GM13977 (cell line): ENCODE measurements at regions not wholly inside any gene's neighbourhood (a gene's known extent, or its start where the extent isn't known, plus 50 kb on each side); places are given as distances from the start of the nearest gene placed in this dataset.

Experiments
- DNase-seq: peaks from one replicate; pipeline ENCODE4 v3.0.0; 2012; ENCODE audit warnings: low spot score
- in situ Hi-C: fragments of 300-500 bp; cut with MboI; formaldehyde crosslinking; loops from one replicate; pipeline ENCODE4 v1.12.0; 2022; ENCODE audit warnings: low sequenced_read_pairs, low pct_unique_long_range_greater_than_20kb, mixed read lengths, inconsistent platforms; ENCODE audit not compliant: unreplicated experiment
- TF ChIP-seq, protein P1 (sequence below): IDR thresholded peaks from 2 replicates; pipeline ENCODE4 v1.5.1; 2012; ENCODE audit warnings: mild to moderate bottlenecking, control low read depth; ENCODE audit not compliant: insufficient read depth; ENCODE audit errors: extremely low read depth, missing control alignments

- TF ChIP-seq, protein P1, sequence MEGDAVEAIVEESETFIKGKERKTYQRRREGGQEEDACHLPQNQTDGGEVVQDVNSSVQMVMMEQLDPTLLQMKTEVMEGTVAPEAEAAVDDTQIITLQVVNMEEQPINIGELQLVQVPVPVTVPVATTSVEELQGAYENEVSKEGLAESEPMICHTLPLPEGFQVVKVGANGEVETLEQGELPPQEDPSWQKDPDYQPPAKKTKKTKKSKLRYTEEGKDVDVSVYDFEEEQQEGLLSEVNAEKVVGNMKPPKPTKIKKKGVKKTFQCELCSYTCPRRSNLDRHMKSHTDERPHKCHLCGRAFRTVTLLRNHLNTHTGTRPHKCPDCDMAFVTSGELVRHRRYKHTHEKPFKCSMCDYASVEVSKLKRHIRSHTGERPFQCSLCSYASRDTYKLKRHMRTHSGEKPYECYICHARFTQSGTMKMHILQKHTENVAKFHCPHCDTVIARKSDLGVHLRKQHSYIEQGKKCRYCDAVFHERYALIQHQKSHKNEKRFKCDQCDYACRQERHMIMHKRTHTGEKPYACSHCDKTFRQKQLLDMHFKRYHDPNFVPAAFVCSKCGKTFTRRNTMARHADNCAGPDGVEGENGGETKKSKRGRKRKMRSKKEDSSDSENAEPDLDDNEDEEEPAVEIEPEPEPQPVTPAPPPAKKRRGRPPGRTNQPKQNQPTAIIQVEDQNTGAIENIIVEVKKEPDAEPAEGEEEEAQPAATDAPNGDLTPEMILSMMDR = no peak
- no peak for DNase-seq
- in situ Hi-C loops = no loop called here
These were observed 69.7 kb downstream of the PHLDA1 start for GRCh38 chr12:75961878-75962277.

DNA sequence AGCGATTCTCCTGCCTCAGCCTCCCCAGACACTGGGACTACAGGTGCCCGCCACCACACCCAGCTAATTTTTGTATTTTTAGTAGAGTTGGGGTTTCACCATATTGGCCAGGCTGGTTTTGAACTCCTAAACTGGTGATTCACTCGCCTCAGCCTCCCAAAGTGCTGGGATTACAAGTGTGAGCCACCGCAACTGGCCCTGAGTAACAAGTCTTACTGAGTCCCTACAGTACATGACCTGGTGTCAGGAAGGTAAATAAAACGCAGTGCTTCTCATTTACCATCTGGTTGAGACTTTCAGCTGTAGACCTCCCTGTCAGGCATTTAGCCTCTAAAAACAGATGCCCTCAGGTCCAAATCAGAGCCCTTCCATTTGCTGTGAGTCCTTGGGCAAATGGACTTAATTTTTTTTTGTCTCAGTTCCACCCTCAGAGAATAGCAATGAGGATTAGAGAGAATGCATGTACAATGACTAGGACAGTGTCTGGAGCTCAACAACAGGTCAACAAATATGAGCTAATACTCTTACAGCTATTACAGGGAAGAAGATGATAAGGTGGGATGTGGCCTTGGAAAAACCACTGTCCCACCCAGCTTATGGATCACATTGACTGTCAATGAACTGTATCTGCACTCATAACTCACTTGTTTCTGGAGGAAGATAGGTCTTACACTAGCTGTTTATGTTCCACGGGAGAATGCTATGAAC lies 70.5 kb downstream of the PHLDA1 start:
- DNase-seq = no peak
- TF ChIP-seq, protein P1 = no peak
- in situ Hi-C loops = no loop called here

GRCh38 chr12:75960086-75960910 lies 71.3 kb downstream of the PHLDA1 start:
- in situ Hi-C loops = no loop called here
- no peak for DNase-seq
- TF ChIP-seq, protein P1 = no peak

- in situ Hi-C loops = no loop called here
- DNase-seq = no peak
These were observed 72.1 kb downstream of the PHLDA1 start for GRCh38 chr12:75959506-75959905.

GRCh38 chr12:75959060-75959459 lies 72.5 kb downstream of the PHLDA1 start:
- no peak for DNase-seq
- in situ Hi-C loops = no loop called here
- TF ChIP-seq, protein P1 = no peak

More at GRCh38 chr12:75959506-75959905, 72.1 kb downstream of the PHLDA1 start:
- TF ChIP-seq, protein P1 = no peak

GRCh38 chr12:75955251-75955650 lies 76.3 kb downstream of the PHLDA1 start:
- in situ Hi-C loops = no loop called here

More at GRCh38 chr12:75955251-75955650, 76.3 kb downstream of the PHLDA1 start:
- TF ChIP-seq, protein P1 = no peak
- DNase-seq = no peak
